Loucy (cell line): ENCODE measurements at regions not wholly inside any gene's neighbourhood (a gene's known extent, or its start where the extent isn't known, plus 50 kb on each side); places are given as distances from the start of the nearest gene placed in this dataset.

ENCODE experiments used
- H2AFZ ChIP-seq: fragments of 200-600 bp; sonication (generic); 2 replicates; pipeline ENCODE4 v1.6.0; 2016; ENCODE audit warnings: antibody characterized with exemption, mild to moderate bottlenecking, low read length, moderate library complexity
- H3F3A ChIP-seq: fragments of 200-600 bp; 2 replicates; pipeline ENCODE4 v1.6.0; 2016; ENCODE audit warnings: antibody characterized with exemption, low read depth, mild to moderate bottlenecking
- H3K27me3 ChIP-seq: fragments of 200-600 bp; sonication (generic); 2 replicates; pipeline ENCODE4 v1.6.1; 2014; ENCODE audit warnings: low read length, mild to moderate bottlenecking; ENCODE audit not compliant: insufficient read depth, poor library complexity, severe bottlenecking
- H3K36me3 ChIP-seq: fragments of 200-600 bp; sonication (generic); 2 replicates; pipeline ENCODE4 v1.6.1; 2016; ENCODE audit warnings: low read length; ENCODE audit not compliant: insufficient read depth
- H3K4me1 ChIP-seq: fragments of 200-600 bp; sonication (generic); 2 replicates; pipeline ENCODE4 v1.5.1; 2014; ENCODE audit warnings: low read length, mild to moderate bottlenecking; ENCODE audit not compliant: insufficient read depth, poor library complexity, severe bottlenecking
- H3K4me2 ChIP-seq: fragments of 200-600 bp; sonication (generic); 2 replicates; pipeline ENCODE4 v1.6.0; 2014; ENCODE audit warnings: antibody characterized with exemption, low read length, low read depth, mild to moderate bottlenecking; ENCODE audit not compliant: poor library complexity, severe bottlenecking
- H3K4me3 ChIP-seq: fragments of 200-600 bp; sonication (generic); 2 replicates; pipeline ENCODE4 v1.5.1; 2014; ENCODE audit warnings: low read length, mild to moderate bottlenecking, mixed read lengths; ENCODE audit not compliant: poor library complexity, severe bottlenecking
- H3K79me2 ChIP-seq: fragments of 200-600 bp; sonication (generic); 2 replicates; pipeline ENCODE4 v1.6.1; 2014; ENCODE audit warnings: low read length; ENCODE audit not compliant: insufficient read depth
- H3K9ac ChIP-seq: fragments of 200-600 bp; sonication (generic); 2 replicates; pipeline ENCODE4 v1.6.0; 2014; ENCODE audit warnings: mild to moderate bottlenecking, low read depth, low read length, moderate library complexity; ENCODE audit not compliant: poor library complexity, severe bottlenecking
- H3K9me2 ChIP-seq: fragments of 200-600 bp; sonication (generic); replicated peaks from 2 replicates; pipeline ENCODE4 v1.6.1; 2016; ENCODE audit warnings: low read depth, low read length, mixed read lengths
- H3K9me3 ChIP-seq: fragments of 200-600 bp; sonication (generic); 2 replicates; pipeline ENCODE4 v1.6.1; 2014; ENCODE audit warnings: mild to moderate bottlenecking, antibody characterized with exemption, low read length, low read depth; ENCODE audit not compliant: insufficient read depth
- H4K20me1 ChIP-seq: fragments of 200-600 bp; sonication (generic); 2 replicates; pipeline ENCODE4 v1.6.0; 2014; ENCODE audit warnings: antibody characterized with exemption, low read length, mild to moderate bottlenecking; ENCODE audit not compliant: insufficient read depth, poor library complexity, severe bottlenecking
- CTCF ChIP-seq: fragments of 200-600 bp; sonication (generic); conservative IDR thresholded peaks from 2 replicates; pipeline ENCODE4 v1.5.1; 2014; ENCODE audit warnings: mild to moderate bottlenecking, antibody characterized with exemption, low read length
- EZH2phosphoT487 ChIP-seq: fragments of 200-600 bp; IDR thresholded peaks from 2 replicates; pipeline ENCODE4 v1.6.1; 2018; ENCODE audit warnings: antibody characterized with exemption, mild to moderate bottlenecking, moderate library complexity, borderline replicate concordance

- H3K36me3 ChIP-seq, result peaks cover 6% of the 10 kb centered on the region; the same call in 1 of the 2 replicates
- H3F3A ChIP-seq, result no peaks in the 10 kb centered on the region
- peak overlapping the region; percentile 64 for H3K4me3 ChIP-seq
- no peak for TF ChIP-seq CTCF
- no peak for TF ChIP-seq EZH2phosphoT487
- peaks cover 7% of the 10 kb centered on the region for H3K4me1 ChIP-seq
- H3K9me2 ChIP-seq, result no peaks in the 10 kb centered on the region
- H3K9me3 ChIP-seq, result no peaks in the 10 kb centered on the region; the same call in 1 of the 2 replicates
- no peaks in the 10 kb centered on the region for H3K79me2 ChIP-seq
- no peaks in the 10 kb centered on the region for H3K27me3 ChIP-seq
- peak overlapping the region; percentile 75 for H2AFZ ChIP-seq
- no peak overlapping the region for H3K9ac ChIP-seq
- peak overlapping the region; percentile 59 for H3K4me2 ChIP-seq
- H4K20me1 ChIP-seq, result no peaks in the 10 kb centered on the region
These were observed 61.6 kb upstream of the CD99 start for GRCh38 chrX:2629316-2630007.

GRCh38 chrX:2628751-2629315 is 62.3 kb upstream of the CD99 start:
- Histone ChIP-seq H3F3A (no peaks in the 10 kb centered on the region), H3K9ac (no peak overlapping the region), H3K4me2 (peak overlapping the region; percentile 59), H3K9me3 (no peaks in the 10 kb centered on the region; the same call in 1 of the 2 replicates), H3K79me2 (no peaks in the 10 kb centered on the region), H4K20me1 (no peaks in the 10 kb centered on the region), H3K4me3 (peak overlapping the region; percentile 64), H3K27me3 (no peaks in the 10 kb centered on the region), H3K4me1 (peaks cover 7% of the 10 kb centered on the region), H3K9me2 (no peaks in the 10 kb centered on the region), H3K36me3 (peaks cover 6% of the 10 kb centered on the region; the same call in 1 of the 2 replicates), H2AFZ (peak overlapping the region; percentile 75)
- TF ChIP-seq EZH2phosphoT487 (no peak), CTCF (no peak)

- Histone ChIP-seq H3K4me2 (no peak overlapping the region), H3K36me3 (peaks cover 6% of the 10 kb centered on the region; the same call in 1 of the 2 replicates), H3K4me3 (no peak overlapping the region), H4K20me1 (no peaks in the 10 kb centered on the region), H3K9me2 (no peaks in the 10 kb centered on the region), H2AFZ (no peak overlapping the region), H3K79me2 (no peaks in the 10 kb centered on the region), H3K9ac (no peak overlapping the region), H3K27me3 (no peaks in the 10 kb centered on the region), H3K9me3 (no peaks in the 10 kb centered on the region; the same call in 1 of the 2 replicates), H3F3A (no peaks in the 10 kb centered on the region), H3K4me1 (peaks cover 7% of the 10 kb centered on the region)
- TF ChIP-seq EZH2phosphoT487, result no peak
- peak; percentile 62 for TF ChIP-seq CTCF
These were observed 63.7 kb upstream of the CD99 start for GRCh38 chrX:2627272-2627867.
